CD4-positive, CD25-positive, alpha-beta regulatory T cell (primary cell): ENCODE measurements at regions not wholly inside any gene's neighbourhood (a gene's known extent, or its start where the extent isn't known, plus 50 kb on each side); places are given as distances from the start of the nearest gene placed in this dataset.

ENCODE experiments used
- ATAC-seq, 2 donors: fragments of 150-1000 bp; cut with Tn5 transposase; one replicate each; pipeline ENCODE4 v1.10.0; 2021; ENCODE audit warnings: low read depth in 2 of 2, moderate number of reproducible peaks in 2 of 2, moderate library complexity in 1 of 2
- DNase-seq, 3 donors: peaks; one replicate each; pipeline versions ENCODE4 v3.0.0 to v3.0.0-alpha.2; 2012 to 2022; ENCODE audit warnings: mixed read lengths in 1 of 3
- H3K27ac ChIP-seq: one replicate; pipeline ENCODE4 v1.7.0; 2013; ENCODE audit warnings: mild to moderate bottlenecking, low read length; ENCODE audit not compliant: insufficient read depth, poor library complexity, severe bottlenecking
- H3K27me3 ChIP-seq: one replicate; pipeline ENCODE4 v1.7.0; 2013; ENCODE audit warnings: low read length; ENCODE audit not compliant: control insufficient read depth, insufficient read depth
- H3K36me3 ChIP-seq: one replicate; pipeline ENCODE4 v1.7.0; 2013; ENCODE audit warnings: mild to moderate bottlenecking, low read length, moderate library complexity; ENCODE audit not compliant: control insufficient read depth, insufficient read depth
- H3K4me1 ChIP-seq: 2 replicates; pipeline ENCODE4 v1.7.0; 2013; ENCODE audit warnings: mild to moderate bottlenecking, low read length; ENCODE audit not compliant: insufficient read depth, control insufficient read depth, poor library complexity, severe bottlenecking
- H3K4me3 ChIP-seq: one replicate; pipeline ENCODE4 v1.7.0; 2013; ENCODE audit warnings: low read depth, mild to moderate bottlenecking, low read length, moderate library complexity
- H3K9me3 ChIP-seq, 2 experiments: 1 replicate in 1 of 2; 2 replicates in 1 of 2; pipeline ENCODE4 v1.7.0; 2013; ENCODE audit warnings: low read length in 2 of 2, mild to moderate bottlenecking in 1 of 2, moderate library complexity in 1 of 2; ENCODE audit not compliant: control insufficient read depth in 2 of 2
- H3K27ac Mint-ChIP-seq, 3 donors: one replicate each; pipeline ENCODE4 v1.8.0; 2020 to 2022; ENCODE audit warnings: mild to moderate bottlenecking in 3 of 3, mixed read lengths in 3 of 3, moderate library complexity in 2 of 3
- H3K27me3 Mint-ChIP-seq: one replicate; pipeline ENCODE4 v1.8.0; 2022; ENCODE audit warnings: mild to moderate bottlenecking, mixed read lengths
- H3K36me3 Mint-ChIP-seq: one replicate; pipeline ENCODE4 v1.8.0; 2020; ENCODE audit warnings: mixed read lengths
- H3K4me1 Mint-ChIP-seq, 4 donors: one replicate each; pipeline ENCODE4 v1.8.0; 2020 to 2022; ENCODE audit warnings: mixed read lengths in 4 of 4, mild to moderate bottlenecking in 1 of 4
- H3K4me3 Mint-ChIP-seq, 4 donors: one replicate each; pipeline ENCODE4 v1.8.0; 2020 to 2022; ENCODE audit warnings: mild to moderate bottlenecking in 4 of 4, mixed read lengths in 4 of 4, moderate library complexity in 3 of 4
- H3K9me3 Mint-ChIP-seq, 7 donors: one replicate each; pipeline ENCODE4 v1.8.0; 2020 to 2022; ENCODE audit warnings: mixed read lengths in 7 of 7, mild to moderate bottlenecking in 3 of 7, moderate library complexity in 2 of 7

DNA sequence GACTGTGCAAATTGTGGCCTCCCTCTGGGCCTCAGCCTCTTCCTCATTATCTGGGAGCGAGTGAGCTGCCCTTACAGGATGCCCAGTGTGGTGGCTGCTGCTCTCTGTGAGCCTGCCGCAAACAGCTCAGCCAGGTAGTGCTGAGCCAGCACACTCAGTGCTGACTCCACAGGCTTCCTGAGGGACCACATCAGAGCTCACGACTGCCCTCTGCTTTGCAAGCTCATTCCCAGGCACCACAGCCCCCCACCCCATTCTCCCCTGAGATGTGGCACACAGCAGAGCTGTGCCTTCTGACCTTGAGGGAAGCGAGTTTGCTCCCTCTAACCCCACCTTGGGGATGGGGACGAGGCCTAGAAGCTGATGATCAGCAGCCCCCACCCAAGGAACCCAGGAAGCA lies 230.5 kb upstream of the PPP2R2D start:
- Mint-ChIP-seq H3K36me3 (no peaks in the 10 kb centered on the region), H3K27me3 (no peaks in the 10 kb centered on the region), H3K4me3 (no peak overlapping the region), H3K4me1 (no peaks in the 10 kb centered on the region), H3K9me3 (peaks cover 0 to 7% (median 3%) of the 10 kb centered on the region in 7 donors), H3K27ac (no peak overlapping the region)
- Histone ChIP-seq H3K36me3 (no peaks in the 10 kb centered on the region), H3K27ac (no peak overlapping the region), H3K9me3 (no peaks in the 10 kb centered on the region), H3K27me3 (no peaks in the 10 kb centered on the region), H3K4me3 (no peak overlapping the region), H3K4me1 (no peaks in the 10 kb centered on the region)
- DNase-seq (no peak), ATAC-seq (no peak)

DNA sequence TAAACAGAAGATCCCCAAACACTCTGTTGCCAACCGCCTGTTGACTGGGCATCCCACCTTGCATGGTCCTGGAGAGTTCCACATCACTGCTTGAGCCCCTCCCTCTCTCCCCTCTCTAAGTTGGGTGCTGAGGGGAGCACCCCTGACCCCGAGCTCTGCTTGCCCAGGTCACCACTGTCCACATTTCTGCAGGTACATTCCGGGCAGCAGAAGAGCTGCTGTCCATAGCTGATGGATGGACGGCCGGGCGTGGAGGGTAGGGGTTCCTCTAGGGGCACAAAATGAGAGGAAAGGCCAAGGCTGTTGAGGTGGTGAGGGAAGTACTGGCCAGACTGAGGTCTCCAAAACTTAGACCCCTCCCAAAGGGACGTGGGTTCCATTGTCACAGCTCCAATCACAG lies 227.4 kb upstream of the PPP2R2D start:
- no peaks in the 10 kb centered on the region for H3K27me3 ChIP-seq
- no peak for DNase-seq
- H3K36me3 ChIP-seq: no peaks in the 10 kb centered on the region
- H3K4me1 Mint-ChIP-seq: no peaks in the 10 kb centered on the region
- H3K9me3 ChIP-seq: no peaks in the 10 kb centered on the region
- no peaks in the 10 kb centered on the region for H3K4me1 ChIP-seq
- no peaks in the 10 kb centered on the region for H3K36me3 Mint-ChIP-seq
- ATAC-seq: no peak
- no peak overlapping the region for H3K4me3 ChIP-seq
- H3K27ac ChIP-seq: no peak overlapping the region
- peaks cover 5% of the 10 kb centered on the region for H3K27me3 Mint-ChIP-seq
- peaks cover 0 to 5% (median 2%) of the 10 kb centered on the region in 7 donors for H3K9me3 Mint-ChIP-seq
- H3K27ac Mint-ChIP-seq: no peak overlapping the region
- H3K4me3 Mint-ChIP-seq: no peak overlapping the region

DNA sequence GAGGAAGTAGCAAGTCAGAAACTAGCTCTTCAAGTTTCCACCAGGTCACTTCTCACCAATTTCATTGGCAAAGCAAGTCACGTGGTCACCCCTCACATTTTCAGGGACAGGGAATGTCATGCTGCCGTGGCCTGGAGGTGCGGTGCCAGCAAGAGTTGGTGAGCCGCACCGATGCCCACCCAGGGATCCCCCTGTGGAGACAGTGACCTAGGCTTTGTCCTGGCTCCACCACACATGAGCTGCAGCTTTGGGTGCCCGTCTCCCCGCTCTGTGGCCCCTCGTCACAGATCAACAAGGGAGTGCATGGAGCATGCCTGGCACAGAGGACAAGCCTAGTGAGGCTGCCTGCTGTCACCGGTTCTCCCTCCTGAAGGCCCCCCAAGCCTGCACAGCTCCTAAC lies 226.7 kb upstream of the PPP2R2D start:
- no peaks in the 10 kb centered on the region for H3K36me3 Mint-ChIP-seq
- Histone ChIP-seq H3K36me3 (no peaks in the 10 kb centered on the region), H3K27me3 (no peaks in the 10 kb centered on the region), H3K4me3 (no peak overlapping the region), H3K27ac (no peak overlapping the region), H3K4me1 (no peaks in the 10 kb centered on the region), H3K9me3 (no peaks in the 10 kb centered on the region)
- H3K27ac Mint-ChIP-seq: no peak overlapping the region
- peaks cover 0 to 5% (median 2%) of the 10 kb centered on the region in 7 donors for H3K9me3 Mint-ChIP-seq
- H3K4me1 Mint-ChIP-seq: no peaks in the 10 kb centered on the region
- no peak overlapping the region for H3K4me3 Mint-ChIP-seq
- DNase-seq: no peak
- ATAC-seq: no peak
- H3K27me3 Mint-ChIP-seq: peaks cover 5% of the 10 kb centered on the region

DNA sequence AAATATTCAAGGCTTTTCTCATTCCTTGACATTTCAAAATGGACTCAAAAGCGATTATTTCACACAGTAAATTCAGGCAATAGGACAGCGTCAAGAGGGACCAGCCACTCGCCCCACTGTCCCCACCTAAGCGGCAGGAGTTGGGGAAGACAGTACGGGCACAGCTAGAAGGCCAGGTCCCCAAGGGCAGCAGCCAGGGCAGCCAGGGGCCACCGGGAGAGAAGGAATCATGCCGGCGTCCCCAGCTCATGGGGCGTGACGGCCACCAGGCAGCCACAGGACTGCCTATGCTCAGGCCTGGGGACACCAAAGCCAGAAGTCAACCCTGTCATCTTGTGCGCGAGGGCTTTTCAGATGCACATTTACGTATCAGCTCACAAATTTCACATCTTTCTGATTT lies 225.7 kb upstream of the PPP2R2D start:
- Mint-ChIP-seq H3K27me3 (peaks cover 5% of the 10 kb centered on the region), H3K4me1 (no peaks in the 10 kb centered on the region), H3K9me3 (peaks cover 0 to 5% (median 2%) of the 10 kb centered on the region in 7 donors), H3K4me3 (no peak overlapping the region), H3K27ac (no peak overlapping the region), H3K36me3 (no peaks in the 10 kb centered on the region)
- ATAC-seq (no peak), DNase-seq (no peak)
- no peaks in the 10 kb centered on the region for H3K36me3 ChIP-seq
- H3K4me3 ChIP-seq: no peak overlapping the region
- no peak overlapping the region for H3K27ac ChIP-seq
- no peaks in the 10 kb centered on the region for H3K27me3 ChIP-seq
- H3K4me1 ChIP-seq: no peaks in the 10 kb centered on the region
- H3K9me3 ChIP-seq: no peaks in the 10 kb centered on the region

DNA sequence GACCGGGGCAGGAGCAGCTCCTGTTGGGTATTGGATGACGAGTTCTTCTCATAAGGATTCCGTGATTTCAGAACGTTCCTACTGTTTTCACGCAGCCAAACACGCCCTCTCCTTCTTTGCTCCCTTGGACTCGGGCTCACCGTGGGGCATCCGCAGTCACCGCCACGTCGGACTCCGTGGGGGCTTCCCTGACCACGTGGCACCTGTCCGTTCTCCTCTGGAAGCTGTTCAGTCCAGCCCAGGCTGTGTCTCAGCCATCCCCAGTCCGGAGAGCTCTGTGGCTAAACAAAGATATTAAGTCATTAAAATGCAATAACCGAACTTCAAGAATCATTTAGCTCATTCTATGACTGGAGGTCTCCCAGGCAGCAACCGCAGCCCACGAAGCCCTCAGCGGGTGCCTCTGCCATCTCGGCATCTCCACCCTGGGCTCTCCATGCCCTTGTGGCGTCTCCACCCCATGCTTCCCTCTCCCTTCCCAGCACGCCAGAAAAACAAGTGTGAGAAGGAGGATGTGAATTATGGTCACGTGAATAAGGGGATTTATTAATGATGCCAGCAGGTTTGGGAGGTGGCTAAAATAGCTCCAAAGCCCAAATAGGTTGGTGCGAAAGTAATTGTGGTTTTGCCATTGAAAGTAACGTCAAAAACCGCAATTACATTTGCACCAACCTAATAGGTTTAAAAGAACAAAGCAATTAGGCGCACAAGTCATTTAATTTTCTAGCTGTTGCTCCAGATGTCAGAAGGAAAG lies 224.6 kb upstream of the PPP2R2D start:
- Mint-ChIP-seq H3K4me1 (no peaks in the 10 kb centered on the region), H3K36me3 (no peaks in the 10 kb centered on the region), H3K9me3 (peaks cover 0 to 5% (median under 1%) of the 10 kb centered on the region in 7 donors), H3K27me3 (peaks cover 5% of the 10 kb centered on the region), H3K27ac (no peak overlapping the region), H3K4me3 (peak overlapping the region in 1 of 4 donors; percentile 82)
- DNase-seq: no peak
- no peaks in the 10 kb centered on the region for H3K36me3 ChIP-seq
- H3K9me3 ChIP-seq: no peaks in the 10 kb centered on the region
- no peaks in the 10 kb centered on the region for H3K4me1 ChIP-seq
- H3K4me3 ChIP-seq: no peak overlapping the region
- no peaks in the 10 kb centered on the region for H3K27me3 ChIP-seq
- no peak for ATAC-seq
- H3K27ac ChIP-seq: no peak overlapping the region

DNA sequence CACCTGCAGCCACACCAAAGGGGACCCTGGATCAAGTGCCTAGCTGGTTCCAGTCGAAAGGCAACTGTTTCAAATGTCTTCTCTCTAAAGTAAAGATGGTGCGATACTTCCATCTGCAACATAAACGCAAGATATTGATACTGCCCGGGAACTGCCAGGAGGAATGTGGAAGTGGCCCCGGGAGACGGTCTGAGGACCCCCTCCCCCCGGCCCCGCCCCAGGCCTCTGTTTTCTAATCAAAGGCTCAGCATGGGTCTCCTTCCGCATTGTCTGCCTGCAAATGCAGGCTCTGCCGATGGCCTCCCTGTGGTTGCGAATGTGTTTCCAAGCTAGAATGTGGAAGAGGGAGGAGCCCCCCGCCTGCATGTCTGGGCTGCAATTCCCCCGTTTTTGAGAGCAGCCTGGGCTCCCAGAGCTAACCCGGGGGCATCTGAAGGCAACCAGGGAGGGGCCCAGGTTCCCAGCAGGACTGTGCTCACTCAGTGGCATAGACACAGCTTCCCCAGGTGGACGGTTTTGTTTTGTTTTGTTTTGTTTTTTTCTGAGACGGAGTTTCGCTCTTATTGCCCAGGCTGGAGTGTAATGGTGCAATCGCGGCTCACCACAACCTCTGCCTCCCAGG lies 223.9 kb upstream of the PPP2R2D start:
- Histone ChIP-seq H3K4me1 (no peaks in the 10 kb centered on the region), H3K27ac (no peak overlapping the region), H3K9me3 (no peaks in the 10 kb centered on the region), H3K27me3 (no peaks in the 10 kb centered on the region), H3K4me3 (no peak overlapping the region), H3K36me3 (no peaks in the 10 kb centered on the region)
- no peaks in the 10 kb centered on the region for H3K36me3 Mint-ChIP-seq
- no peak for ATAC-seq
- peaks cover 5% of the 10 kb centered on the region for H3K27me3 Mint-ChIP-seq
- H3K4me1 Mint-ChIP-seq: no peaks in the 10 kb centered on the region
- peaks cover 0 to 5% (median 0%) of the 10 kb centered on the region in 7 donors for H3K9me3 Mint-ChIP-seq
- no peak overlapping the region for H3K4me3 Mint-ChIP-seq
- no peak for DNase-seq
- no peak overlapping the region for H3K27ac Mint-ChIP-seq

DNA sequence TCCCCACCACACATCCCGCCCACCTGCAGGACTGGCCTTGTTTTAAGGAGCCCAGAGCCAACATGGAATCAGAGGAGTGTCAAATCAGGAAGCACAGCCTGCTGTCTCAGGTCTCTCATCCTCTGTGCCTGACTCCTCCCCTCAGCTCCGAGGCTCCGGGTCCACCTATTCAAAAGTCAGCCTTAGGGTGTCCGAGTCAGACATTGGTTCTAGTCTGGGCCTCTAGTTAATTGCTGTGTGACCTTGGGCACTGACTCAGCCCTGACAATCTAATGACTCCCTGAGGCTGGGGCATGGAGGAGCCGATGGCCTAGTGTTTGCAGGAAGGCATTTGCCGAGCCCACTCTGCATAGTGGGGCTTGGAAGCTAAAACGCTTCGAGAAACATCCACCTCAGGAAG lies 223.1 kb upstream of the PPP2R2D start:
- no peaks in the 10 kb centered on the region for H3K36me3 ChIP-seq
- H3K4me3 ChIP-seq: no peak overlapping the region
- no peaks in the 10 kb centered on the region for H3K27me3 ChIP-seq
- no peak overlapping the region for H3K27ac ChIP-seq
- DNase-seq (no peak), ATAC-seq (no peak)
- H3K27ac Mint-ChIP-seq: peak overlapping the region in 1 of 3 donors; percentile 9
- H3K4me3 Mint-ChIP-seq: no peak overlapping the region
- peaks cover 5% of the 10 kb centered on the region for H3K27me3 Mint-ChIP-seq
- H3K4me1 Mint-ChIP-seq: no peaks in the 10 kb centered on the region
- H3K9me3 ChIP-seq: no peaks in the 10 kb centered on the region
- H3K36me3 Mint-ChIP-seq: no peaks in the 10 kb centered on the region
- no peaks in the 10 kb centered on the region for H3K4me1 ChIP-seq
- peaks cover 0 to 3% (median 0%) of the 10 kb centered on the region in 7 donors for H3K9me3 Mint-ChIP-seq

DNA sequence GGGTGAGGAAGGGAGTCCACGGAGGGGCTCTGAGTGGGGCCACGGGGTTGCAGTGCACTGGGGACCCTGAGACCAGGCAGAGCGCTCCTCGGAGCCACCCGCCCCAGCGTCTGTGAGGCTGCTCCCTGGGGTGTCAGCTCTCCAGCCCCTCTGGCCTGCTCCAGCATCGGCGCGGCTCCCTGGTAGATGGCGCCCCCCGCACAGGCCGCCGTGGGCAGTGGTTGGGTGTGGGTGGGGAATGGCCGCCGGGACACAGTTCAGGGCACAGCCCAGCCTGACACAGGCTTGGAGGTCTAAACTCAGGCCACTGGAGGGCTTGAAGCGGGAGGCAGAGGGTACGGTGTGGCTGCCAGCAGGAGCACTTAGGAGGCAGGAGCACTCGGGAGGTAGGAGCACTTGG lies 222.6 kb upstream of the PPP2R2D start:
- no peak for ATAC-seq
- Mint-ChIP-seq H3K27ac (no peak overlapping the region), H3K9me3 (peaks cover 0 to 3% (median 0%) of the 10 kb centered on the region in 7 donors)

More for the DNA sequence above, 222.6 kb upstream of the PPP2R2D start:
- Histone ChIP-seq H3K27me3 (no peaks in the 10 kb centered on the region), H3K4me1 (no peaks in the 10 kb centered on the region), H3K36me3 (no peaks in the 10 kb centered on the region), H3K4me3 (no peak overlapping the region), H3K27ac (no peak overlapping the region), H3K9me3 (no peaks in the 10 kb centered on the region)
- Mint-ChIP-seq H3K36me3 (no peaks in the 10 kb centered on the region), H3K4me3 (no peak overlapping the region), H3K27me3 (peaks cover 5% of the 10 kb centered on the region), H3K4me1 (no peaks in the 10 kb centered on the region)
- no peak for DNase-seq
